Vagina (tissue), 2 donors: ENCODE measurements at regions not wholly inside any gene's neighbourhood (a gene's known extent, or its start where the extent isn't known, plus 50 kb on each side); places are given as distances from the start of the nearest gene placed in this dataset.

Experiments
- DNase-seq, 2 donors: peaks; one replicate each; pipeline ENCODE4 v3.0.0-alpha.2; 2017; ENCODE audit errors: extremely low spot score in 2 of 2
- H3K27ac ChIP-seq: fragments of 200-600 bp; sonication (generic); one replicate; pipeline ENCODE4 v1.5.1; 2019
- H3K27me3 ChIP-seq: fragments of 200-600 bp; sonication (generic); one replicate; pipeline ENCODE4 v1.5.1; 2019
- H3K36me3 ChIP-seq, 2 donors: fragments of 200-600 bp; sonication (generic); one replicate each; pipeline ENCODE4 v1.5.1; 2017 to 2019
- H3K4me1 ChIP-seq: fragments of 200-600 bp; sonication (generic); one replicate; pipeline ENCODE4 v1.5.1; 2019
- H3K4me3 ChIP-seq, 2 donors: fragments of 200-600 bp; sonication (generic); 1 replicate in 1 of 2; 2 replicates in 1 of 2; pipeline ENCODE4 v1.5.1; 2016 to 2019
- H3K9me3 ChIP-seq: fragments of 200-600 bp; sonication (generic); one replicate; pipeline ENCODE4 v1.5.1; 2019
- POLR2A ChIP-seq, 2 donors: fragments of 450-650 bp; IDR thresholded peaks; one replicate each; pipeline ENCODE4 v1.6.1; 2017; ENCODE audit warnings: antibody characterized with exemption in 2 of 2, mild to moderate bottlenecking in 2 of 2, moderate library complexity in 2 of 2
- POLR2AphosphoS5 ChIP-seq, 2 donors: sonication (generic); formaldehyde crosslinking; IDR thresholded peaks; one replicate each; pipeline ENCODE4 v1.9.0; 2017; ENCODE audit warnings: antibody characterized with exemption in 2 of 2, mild to moderate bottlenecking in 2 of 2, low read depth in 1 of 2; ENCODE audit not compliant: insufficient read depth in 1 of 2
- intact Hi-C: fragments of 100-400 bp; cut with DNase I; formaldehyde crosslinking; loops from one replicate; pipeline ENCODE4 v1.15.1; 2023
- TF ChIP-seq, protein P1 (sequence below), 3 experiments: fragments of 450-650 bp in 2 of 3; fragments of 200-600 bp in 1 of 3; sonication (generic) in 1 of 3; IDR thresholded peaks; one replicate each; pipeline ENCODE4 v1.5.1; 2017 to 2019; ENCODE audit warnings: antibody characterized with exemption in 3 of 3, mild to moderate bottlenecking in 2 of 3, moderate library complexity in 2 of 3

DNA sequence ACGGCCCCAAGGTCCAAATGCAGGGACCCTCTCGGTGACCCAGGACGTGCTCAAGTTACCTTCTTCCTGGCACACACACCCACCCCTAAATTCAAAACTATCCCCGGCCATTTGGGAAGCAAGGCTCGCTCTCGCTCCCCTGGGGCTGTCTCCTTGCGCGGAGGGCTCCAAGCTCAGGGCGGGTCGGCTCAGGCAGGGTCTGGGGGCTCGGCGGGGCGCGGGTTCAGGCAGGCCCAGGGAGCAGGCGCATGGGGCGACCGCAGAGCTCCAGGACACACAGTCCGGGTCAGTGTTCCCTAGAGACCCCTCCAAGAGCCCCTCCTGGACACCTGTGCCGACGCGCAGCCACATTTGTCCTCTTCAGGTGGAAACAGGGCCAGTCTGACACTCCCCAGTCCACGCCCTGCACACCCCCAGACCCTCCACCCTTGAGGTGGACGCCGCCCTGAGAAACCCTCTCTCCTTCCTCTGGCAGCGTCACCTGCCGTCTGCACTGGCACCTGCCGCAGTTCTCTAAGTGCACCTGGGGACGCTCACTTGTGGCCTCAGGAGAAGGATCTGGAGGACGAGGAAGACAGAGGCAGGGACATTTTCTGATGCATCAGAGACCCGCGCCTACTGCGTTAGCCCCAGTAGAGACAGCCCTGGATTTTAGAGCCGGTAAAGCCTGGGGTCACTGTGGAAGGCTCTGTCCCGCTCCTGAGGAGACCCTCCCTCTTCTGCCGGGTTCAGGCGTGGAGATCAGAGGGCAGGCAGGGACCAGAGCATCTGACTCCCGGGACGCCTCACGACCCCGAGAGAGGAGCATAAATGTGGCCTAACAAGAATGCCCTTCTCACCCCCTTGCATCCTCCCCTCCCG lies 138.8 kb downstream of the TWIST2 start:
- Histone ChIP-seq H3K36me3 (no peaks in the 10 kb centered on the region), H3K4me3 (no peak overlapping the region), H3K27ac (peak overlapping the region; percentile 39), H3K4me1 (no peaks in the 10 kb centered on the region), H3K27me3 (no peaks in the 10 kb centered on the region), H3K9me3 (no peaks in the 10 kb centered on the region)
- TF ChIP-seq, protein P1, sequence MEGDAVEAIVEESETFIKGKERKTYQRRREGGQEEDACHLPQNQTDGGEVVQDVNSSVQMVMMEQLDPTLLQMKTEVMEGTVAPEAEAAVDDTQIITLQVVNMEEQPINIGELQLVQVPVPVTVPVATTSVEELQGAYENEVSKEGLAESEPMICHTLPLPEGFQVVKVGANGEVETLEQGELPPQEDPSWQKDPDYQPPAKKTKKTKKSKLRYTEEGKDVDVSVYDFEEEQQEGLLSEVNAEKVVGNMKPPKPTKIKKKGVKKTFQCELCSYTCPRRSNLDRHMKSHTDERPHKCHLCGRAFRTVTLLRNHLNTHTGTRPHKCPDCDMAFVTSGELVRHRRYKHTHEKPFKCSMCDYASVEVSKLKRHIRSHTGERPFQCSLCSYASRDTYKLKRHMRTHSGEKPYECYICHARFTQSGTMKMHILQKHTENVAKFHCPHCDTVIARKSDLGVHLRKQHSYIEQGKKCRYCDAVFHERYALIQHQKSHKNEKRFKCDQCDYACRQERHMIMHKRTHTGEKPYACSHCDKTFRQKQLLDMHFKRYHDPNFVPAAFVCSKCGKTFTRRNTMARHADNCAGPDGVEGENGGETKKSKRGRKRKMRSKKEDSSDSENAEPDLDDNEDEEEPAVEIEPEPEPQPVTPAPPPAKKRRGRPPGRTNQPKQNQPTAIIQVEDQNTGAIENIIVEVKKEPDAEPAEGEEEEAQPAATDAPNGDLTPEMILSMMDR (IDR thresholded peaks at IDR 0.05): no peak
- TF ChIP-seq POLR2AphosphoS5 (IDR thresholded peaks at IDR 0.05; ENCODE audit: insufficient read depth in 1 of 2, low read depth in 1 of 2) (no peak), POLR2A (IDR thresholded peaks at IDR 0.05) (no peak)
- peak in 1 of 2 donors; percentile 85 for DNase-seq
- intact Hi-C loops: no loop called here

DNA sequence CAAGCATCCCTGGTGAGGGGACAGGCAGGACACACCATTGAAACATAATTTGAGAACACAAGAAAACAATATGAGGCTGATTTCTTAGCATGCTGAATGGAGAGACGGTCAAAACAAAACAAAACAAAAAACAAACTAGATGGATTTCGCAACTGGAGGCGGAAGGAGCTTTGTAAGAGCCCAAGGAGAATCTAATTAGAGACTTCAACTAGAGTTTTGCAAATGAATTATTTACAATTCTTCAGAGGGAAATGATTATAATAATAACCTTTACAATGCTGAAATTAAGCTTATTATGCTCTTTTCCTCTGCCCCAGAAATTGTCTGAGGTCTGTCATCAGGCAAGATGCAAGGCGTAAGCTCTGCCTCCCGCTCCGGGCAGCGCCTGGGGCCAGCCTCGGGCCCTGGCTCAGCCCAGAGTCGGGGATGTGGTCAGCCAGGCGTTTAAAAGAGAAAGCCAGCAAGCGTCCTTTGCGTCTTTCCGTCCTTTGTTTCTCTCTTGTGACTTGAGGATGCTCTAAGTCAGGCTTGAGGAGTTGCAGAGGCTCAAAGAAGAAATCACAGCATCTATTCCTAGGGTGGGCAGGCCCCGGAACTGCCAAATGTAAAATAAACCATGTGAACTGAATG lies 139.6 kb downstream of the TWIST2 start:
- no peaks in the 10 kb centered on the region for H3K27me3 ChIP-seq
- intact Hi-C loops: no loop called here
- H3K36me3 ChIP-seq: no peaks in the 10 kb centered on the region
- no peaks in the 10 kb centered on the region for H3K4me1 ChIP-seq
- DNase-seq: no peak
- TF ChIP-seq, protein P1 (IDR thresholded peaks at IDR 0.05): no peak
- no peaks in the 10 kb centered on the region for H3K9me3 ChIP-seq
- H3K27ac ChIP-seq: peak overlapping the region; percentile 39
- H3K4me3 ChIP-seq: no peak overlapping the region

DNA sequence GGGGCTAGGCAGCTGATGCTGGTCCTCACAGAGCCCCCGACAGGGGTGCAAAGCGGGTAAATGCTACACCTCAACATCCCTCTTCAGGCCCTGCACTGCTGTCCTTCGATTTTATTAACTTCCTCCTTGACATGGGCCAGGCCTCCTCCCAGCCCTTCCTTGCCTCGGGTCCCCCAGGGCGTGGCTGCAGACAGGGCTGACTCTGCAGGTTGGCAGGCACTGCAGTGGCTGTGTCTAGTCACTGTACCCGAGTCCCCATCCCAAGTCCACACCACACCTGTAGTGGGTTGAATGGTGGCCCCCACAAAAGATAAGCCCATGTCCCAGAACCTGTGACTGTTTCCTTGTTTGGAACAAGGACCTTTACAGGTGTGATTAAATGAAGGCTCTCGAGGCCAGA lies 140.2 kb downstream of the TWIST2 start:
- DNase-seq: peak in 1 of 2 donors; percentile 70
- no peak overlapping the region for H3K27ac ChIP-seq

DNA sequence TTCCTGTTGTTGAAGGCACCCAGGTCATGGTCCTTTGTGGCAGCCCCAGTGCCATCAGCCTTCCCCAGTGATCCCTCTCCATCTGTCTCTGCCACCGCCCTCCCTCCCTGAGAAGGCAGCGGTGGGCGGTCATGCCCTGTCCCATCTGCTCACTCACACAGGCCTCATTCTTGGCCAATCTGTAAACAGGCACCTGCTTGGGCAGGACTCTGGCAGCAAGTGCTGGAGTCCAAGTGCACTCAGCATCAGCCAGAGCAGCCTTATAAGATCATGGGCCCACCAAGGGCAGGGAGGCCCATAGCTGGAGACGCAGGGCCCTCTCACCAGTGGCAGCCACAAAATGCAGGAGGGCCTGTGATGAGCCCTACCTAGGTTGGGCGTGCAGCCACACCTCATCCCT lies 140.9 kb downstream of the TWIST2 start:
- Histone ChIP-seq H3K4me3 (no peak overlapping the region), H3K36me3 (no peaks in the 10 kb centered on the region), H3K4me1 (no peaks in the 10 kb centered on the region), H3K27ac (no peak overlapping the region), H3K27me3 (no peaks in the 10 kb centered on the region), H3K9me3 (no peaks in the 10 kb centered on the region)
- intact Hi-C loops: no loop called here
- peak in 1 of 2 donors; percentile 88 for DNase-seq
- TF ChIP-seq, protein P1 (IDR thresholded peaks at IDR 0.05): no peak
- TF ChIP-seq POLR2AphosphoS5 (IDR thresholded peaks at IDR 0.05; ENCODE audit: insufficient read depth in 1 of 2, low read depth in 1 of 2) (no peak), POLR2A (IDR thresholded peaks at IDR 0.05) (no peak)

More for the DNA sequence above, 140.2 kb downstream of the TWIST2 start:
- Histone ChIP-seq H3K36me3 (no peaks in the 10 kb centered on the region), H3K27me3 (no peaks in the 10 kb centered on the region), H3K9me3 (no peaks in the 10 kb centered on the region), H3K4me1 (no peaks in the 10 kb centered on the region), H3K4me3 (no peak overlapping the region)
- TF ChIP-seq POLR2AphosphoS5 (IDR thresholded peaks at IDR 0.05; ENCODE audit: insufficient read depth in 1 of 2, low read depth in 1 of 2) (no peak), POLR2A (IDR thresholded peaks at IDR 0.05) (no peak)
- TF ChIP-seq, protein P1 (IDR thresholded peaks at IDR 0.05): no peak
- intact Hi-C loops: no loop called here

DNA sequence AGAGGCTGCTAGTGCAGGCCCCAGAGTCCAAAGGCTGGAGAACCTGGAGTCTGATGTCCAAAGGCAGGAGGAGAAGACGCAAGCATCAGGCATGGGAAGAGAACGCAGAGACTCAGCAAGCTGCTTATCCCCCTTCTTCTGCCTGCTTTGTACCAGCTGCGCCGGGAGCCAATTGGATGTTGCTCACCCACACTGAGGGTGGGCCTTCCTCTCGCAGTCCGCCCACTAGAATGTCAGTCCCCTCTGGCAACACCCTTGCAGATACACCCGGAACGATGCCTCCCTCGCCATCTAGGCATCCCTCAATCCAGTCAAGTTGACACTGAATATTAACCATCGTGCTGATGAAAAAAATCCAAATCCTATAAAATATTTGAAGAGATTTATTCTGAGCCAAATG lies 141.6 kb downstream of the TWIST2 start:
- Histone ChIP-seq H3K27ac (no peak overlapping the region), H3K4me1 (no peaks in the 10 kb centered on the region), H3K36me3 (no peaks in the 10 kb centered on the region), H3K9me3 (no peaks in the 10 kb centered on the region), H3K4me3 (no peak overlapping the region), H3K27me3 (no peaks in the 10 kb centered on the region)
- no peak for TF ChIP-seq POLR2A (IDR thresholded peaks at IDR 0.05)
- TF ChIP-seq POLR2AphosphoS5 (IDR thresholded peaks at IDR 0.05; ENCODE audit: insufficient read depth in 1 of 2, low read depth in 1 of 2): no peak
- TF ChIP-seq, protein P1 (IDR thresholded peaks at IDR 0.05): no peak
- intact Hi-C loops: no loop called here
- DNase-seq: peak in 1 of 2 donors; percentile 67
